CMK (cell line): ENCODE measurements at regions not wholly inside any gene's neighbourhood (a gene's known extent, or its start where the extent isn't known, plus 50 kb on each side); places are given as distances from the start of the nearest gene placed in this dataset.

Experiments
- DNase-seq: peaks from one replicate; pipeline ENCODE4 v3.0.0-alpha.2; 2010; ENCODE audit warnings: low read depth

DNA sequence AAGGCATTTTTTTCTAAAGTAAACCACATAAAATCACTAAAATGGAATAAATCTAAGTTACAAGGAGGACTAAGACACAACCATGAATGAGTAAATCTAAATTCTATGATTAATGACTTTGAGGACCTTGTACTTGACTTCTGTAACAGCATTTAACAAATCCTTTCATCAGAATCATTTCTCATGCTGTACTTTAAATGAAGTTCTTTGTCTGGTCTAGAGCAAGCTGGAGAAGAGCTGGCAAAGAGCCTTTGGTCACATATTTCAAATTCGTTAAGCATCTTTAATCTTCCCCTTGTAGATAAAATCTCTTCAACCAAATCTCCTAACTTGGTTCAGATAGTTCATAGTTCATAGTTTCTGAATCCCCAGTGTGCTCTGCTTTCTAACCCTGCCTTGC is 405.4 kb downstream of the PTPRC start:
- DNase-seq: no peak

DNA sequence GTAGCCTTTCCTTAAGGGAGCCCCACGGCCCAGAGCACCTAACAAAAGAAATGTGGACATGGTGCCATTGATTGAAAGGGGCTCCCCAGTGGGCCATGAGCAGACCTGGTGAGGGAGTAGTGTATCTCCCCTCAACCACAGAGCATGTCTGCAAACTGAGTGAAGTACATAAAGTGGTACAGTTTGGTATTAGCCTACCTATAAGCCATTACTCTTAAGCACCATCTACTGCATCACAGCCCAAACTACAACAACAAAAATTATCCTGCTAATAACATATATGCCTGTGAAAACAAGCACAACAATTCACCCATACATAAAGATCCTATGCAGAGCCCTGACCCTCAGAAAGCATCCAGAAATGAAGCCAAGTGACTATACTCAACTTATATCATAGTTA is 407.8 kb downstream of the PTPRC start:
- DNase-seq: no peak

DNA sequence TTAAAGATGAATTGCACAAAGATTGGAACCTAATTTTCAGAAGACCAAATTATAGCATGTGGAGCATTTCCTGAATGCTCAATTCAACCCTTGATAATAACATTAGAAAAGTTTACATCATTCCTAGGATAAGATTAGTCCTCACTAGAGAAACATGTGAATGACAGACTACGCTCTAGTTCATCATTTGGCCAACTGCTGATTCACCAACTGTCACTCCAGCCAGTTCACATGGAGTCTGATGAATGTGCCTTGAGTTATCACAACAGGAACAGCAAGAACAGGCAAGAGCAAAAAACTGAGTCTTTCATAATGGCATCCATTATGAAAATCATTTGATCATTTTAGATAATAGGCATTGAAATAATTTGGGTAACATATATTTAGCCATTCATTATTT is 415.9 kb downstream of the PTPRC start:
- no peak for DNase-seq

DNA sequence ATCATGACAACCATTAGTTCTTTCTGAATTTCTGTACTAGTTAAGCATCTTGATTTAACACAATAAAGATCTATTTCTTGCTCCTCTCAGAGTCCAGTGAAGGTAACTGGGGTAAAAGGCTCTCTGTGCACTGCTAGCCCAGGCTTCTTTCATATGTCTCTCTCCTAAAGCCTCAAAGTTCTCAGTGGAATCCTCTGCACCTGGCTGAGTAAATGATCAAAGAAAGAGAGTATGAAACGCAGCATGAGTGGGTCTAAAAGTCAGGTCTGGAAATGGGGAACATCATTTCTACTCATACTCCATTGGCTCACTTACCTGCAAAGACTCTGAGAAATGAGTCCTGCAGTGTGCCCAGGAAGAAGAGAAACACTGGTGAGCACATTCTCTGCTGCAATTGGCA is 418.5 kb downstream of the PTPRC start:
- DNase-seq: no peak

GRCh38 chr1:199058281-199058680 is 419.4 kb downstream of the PTPRC start:
- DNase-seq: no peak

- no peak for DNase-seq
Measured at GRCh38 chr1:199064971-199065370, 426.1 kb downstream of the PTPRC start.

- DNase-seq: no peak
Measured at GRCh38 chr1:199067483-199067882, 428.6 kb downstream of the PTPRC start.

- no peak for DNase-seq
Measured at GRCh38 chr1:199071080-199071479, 432.2 kb downstream of the PTPRC start.

- no peak for DNase-seq
Measured at GRCh38 chr1:199073166-199073565, 434.3 kb downstream of the PTPRC start.

- DNase-seq: no peak
Measured at GRCh38 chr1:199075792-199076191, 437.0 kb downstream of the PTPRC start.

GRCh38 chr1:199079994-199080393 is 441.2 kb downstream of the PTPRC start:
- DNase-seq: no peak

DNA sequence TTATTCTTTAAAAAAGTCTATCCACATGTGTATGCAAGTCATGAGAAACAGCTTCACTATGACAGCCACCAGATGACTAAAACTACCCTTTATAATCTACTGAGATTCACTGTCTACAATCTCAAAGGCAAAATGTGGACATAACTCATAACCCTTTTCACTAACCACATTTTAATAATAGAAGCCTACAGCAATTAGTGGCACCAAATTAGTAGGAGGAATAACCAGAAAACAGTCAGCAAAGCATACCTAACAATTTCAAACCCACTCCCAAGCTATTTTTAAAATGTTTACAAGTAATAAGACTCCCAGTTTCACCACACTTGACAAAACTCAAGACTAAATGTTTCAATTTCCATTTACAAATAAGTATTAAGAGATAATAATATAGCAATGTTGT is 442.9 kb downstream of the PTPRC start:
- no peak for DNase-seq

GRCh38 chr1:199082778-199083389 is 444.0 kb downstream of the PTPRC start:
- no peak for DNase-seq

DNA sequence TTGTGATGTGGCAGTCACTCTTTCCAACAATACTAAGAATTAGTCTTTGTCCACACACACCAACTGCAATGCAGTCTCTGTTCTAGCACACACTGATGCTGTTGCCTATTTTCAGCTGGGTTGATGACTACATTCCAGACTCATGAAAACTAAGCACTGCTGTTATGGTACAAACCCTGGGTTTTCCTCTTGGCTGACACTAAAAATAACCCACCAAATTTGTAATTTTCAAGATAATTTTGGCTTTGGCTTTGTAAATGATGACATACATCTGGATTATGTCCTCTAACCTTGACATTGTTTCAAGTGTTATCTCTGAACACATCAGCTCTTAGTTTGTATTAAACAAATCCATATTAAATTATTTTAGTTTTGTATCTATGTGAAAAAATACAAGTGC is 444.8 kb downstream of the PTPRC start:
- DNase-seq: no peak

- peak; percentile 32 for DNase-seq
Measured at GRCh38 chr1:199084293-199084692, 445.5 kb downstream of the PTPRC start.

DNA sequence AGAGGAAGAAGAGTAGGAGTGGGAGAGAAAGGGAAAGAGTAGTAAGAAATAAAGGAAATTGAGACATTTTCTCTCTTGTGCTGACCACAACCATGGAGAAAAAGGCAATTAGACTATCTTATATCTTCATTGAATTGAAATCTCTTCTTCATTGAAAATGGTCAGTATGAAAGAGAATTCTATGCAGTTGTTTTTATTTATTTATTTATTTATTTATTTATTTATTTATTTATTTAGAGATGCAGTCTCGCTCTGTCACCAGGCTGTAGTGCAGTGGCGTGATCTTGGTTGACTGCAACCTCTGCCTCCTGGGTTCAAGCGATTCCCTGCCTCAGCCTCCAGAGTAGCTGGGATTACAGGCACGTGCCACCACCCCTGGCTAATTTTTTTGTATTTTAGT is 447.1 kb downstream of the PTPRC start:
- no peak for DNase-seq

GRCh38 chr1:199087144-199087543 is 448.3 kb downstream of the PTPRC start:
- no peak for DNase-seq

DNA sequence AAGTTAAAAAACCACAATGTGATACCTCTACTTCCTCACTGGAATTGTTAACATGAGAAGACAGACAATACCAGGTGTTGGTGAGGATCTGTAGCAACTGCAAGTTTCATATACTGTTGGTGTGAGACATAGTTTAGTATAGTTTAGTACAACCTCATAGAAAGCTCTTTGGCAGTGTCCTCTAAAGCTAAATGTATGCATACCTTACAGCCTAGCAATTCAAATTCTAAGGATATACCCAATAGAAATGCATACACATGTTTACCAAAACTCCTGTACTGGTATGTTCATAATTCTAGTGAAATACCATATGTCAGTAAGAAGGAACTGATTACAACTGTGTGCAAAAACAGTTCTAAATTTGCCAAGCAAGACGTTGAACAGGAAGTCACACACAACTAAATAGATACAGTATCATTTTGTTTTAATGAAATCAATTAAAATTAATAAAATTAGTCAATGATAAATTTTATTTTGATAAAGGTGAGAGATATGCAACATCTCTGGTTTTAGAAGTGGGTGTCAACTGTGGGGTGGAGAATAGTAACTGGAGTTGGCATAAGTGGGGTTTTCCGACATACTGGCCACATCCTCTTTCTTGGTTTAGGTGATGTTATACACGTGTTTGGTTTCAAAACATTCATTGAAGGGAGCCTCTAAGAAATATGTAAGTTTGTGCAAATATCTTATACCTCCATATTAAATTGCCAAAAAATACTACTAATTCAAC is 450.7 kb downstream of the PTPRC start:
- DNase-seq: no peak

DNA sequence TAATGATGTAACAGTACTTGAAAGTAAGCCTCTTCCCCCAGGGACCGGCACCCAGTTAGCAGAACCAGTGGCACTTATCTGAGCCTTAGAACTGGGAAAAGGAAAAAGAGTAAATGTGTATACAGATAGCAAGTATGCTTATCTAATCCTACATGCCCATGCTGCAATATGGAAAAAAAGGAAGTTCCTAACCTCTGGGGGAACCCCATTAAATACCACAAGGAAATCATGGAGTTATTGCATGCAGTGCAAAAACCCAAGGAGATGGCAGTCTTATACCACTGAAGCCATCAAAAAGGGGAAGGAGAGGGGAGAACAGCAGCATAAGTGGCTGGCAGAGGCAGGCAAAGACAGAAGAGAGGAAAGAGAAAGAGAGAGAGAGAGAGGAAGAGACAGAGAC is 456.8 kb downstream of the PTPRC start:
- DNase-seq: peak; percentile 82

GRCh38 chr1:199096591-199096990 is 457.8 kb downstream of the PTPRC start:
- no peak for DNase-seq

DNA sequence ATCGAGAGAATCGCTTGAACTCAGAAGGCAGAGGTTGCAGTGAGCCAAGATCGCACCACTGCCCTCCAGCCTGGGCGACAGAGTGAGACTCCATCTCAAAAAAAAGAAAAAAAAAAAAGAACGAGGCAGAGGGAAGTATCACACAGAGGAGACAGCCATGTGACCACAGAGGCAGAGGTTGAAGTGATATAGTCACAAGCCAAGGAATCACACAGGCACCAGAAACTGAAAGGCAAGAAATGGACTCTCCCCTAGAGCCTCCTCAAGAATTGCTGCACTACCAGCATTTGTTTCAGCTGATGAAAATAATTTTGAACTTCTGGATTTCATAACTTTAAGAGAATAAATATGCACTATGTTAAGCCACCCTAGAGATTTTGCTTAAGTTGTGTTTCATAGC is 459.6 kb downstream of the PTPRC start:
- no peak for DNase-seq

DNA sequence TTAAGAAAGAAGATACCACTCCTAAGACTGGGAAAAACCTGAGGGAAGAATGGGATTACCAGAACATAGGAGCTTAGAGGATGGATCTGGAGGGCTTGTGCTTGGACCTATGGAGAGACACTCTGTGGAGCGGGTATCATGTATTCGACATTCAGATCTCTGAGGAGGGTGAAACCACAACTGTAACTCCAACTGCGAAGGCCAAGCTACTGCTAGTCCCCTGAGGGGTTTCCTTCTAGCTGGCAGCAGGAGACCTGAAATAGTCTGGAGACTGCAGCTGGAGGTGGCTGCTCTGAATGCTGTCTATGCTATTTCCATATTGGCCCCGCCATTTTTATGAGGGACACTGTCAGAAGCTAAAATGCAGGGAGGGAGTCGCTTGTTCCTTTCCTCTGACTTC is 462.3 kb downstream of the PTPRC start:
- no peak for DNase-seq

- no peak for DNase-seq
Measured at GRCh38 chr1:199101635-199102034, 462.8 kb downstream of the PTPRC start.

GRCh38 chr1:199102239-199102638 is 463.4 kb downstream of the PTPRC start:
- no peak for DNase-seq
